ENCODE measurements at regions not wholly inside any gene's neighbourhood (a gene's known extent, or its start where the extent isn't known, plus 50 kb on each side); places are given as distances from the start of the nearest gene placed in this dataset.

- no peak for TF ChIP-seq EP300 (IDR thresholded peaks at IDR 0.05; ENCODE audit: borderline replicate concordance)
- no peak for TF ChIP-seq TCF12 (IDR thresholded peaks at IDR 0.05; ENCODE audit: low read depth)
- TF ChIP-seq RAD21 (IDR thresholded peaks at IDR 0.05; ENCODE audit: low read depth): no peak
- no peak for TF ChIP-seq MAX (IDR thresholded peaks at IDR 0.05)
- TF ChIP-seq TEAD4 (IDR thresholded peaks at IDR 0.05): no peak
- TF ChIP-seq EGR1 (IDR thresholded peaks at IDR 0.05): no peak
- no peak for TF ChIP-seq TAF1 (IDR thresholded peaks at IDR 0.05; ENCODE audit: low read depth)
- TF ChIP-seq ZBTB7A (IDR thresholded peaks at IDR 0.05; ENCODE audit: low read depth): no peak
- no peak for TF ChIP-seq REST (IDR thresholded peaks at IDR 0.05; ENCODE audit: low read depth)
- no peak for TF ChIP-seq CEBPB (IDR thresholded peaks at IDR 0.05)
Observed at GRCh38 chr16:64513871-64514270, 608.0 kb downstream of the CDH11 start.
